HEK293 (cell line): ENCODE measurements at regions not wholly inside any gene's neighbourhood (a gene's known extent, or its start where the extent isn't known, plus 50 kb on each side); places are given as distances from the start of the nearest gene placed in this dataset.

Experiments used
- CTCF ChIA-PET: fragments of 350-600 bp; formaldehyde crosslinking; extraction: SDS; loops from one replicate; lab custom pipeline; 2021; ENCODE audit warnings: antibody characterized with exemption; lab: Yijun Ruan, JAX
- POLR2A ChIA-PET: fragments of 300-600 bp; formaldehyde crosslinking; extraction: SDS; loops from one replicate; lab custom pipeline; 2020; ENCODE audit warnings: antibody characterized with exemption, inconsistent platforms; lab: Yijun Ruan, JAX
- H3K27ac ChIP-seq: fragments of 200-500 bp; sonication (Bioruptor generic); 2 replicates; pipeline ENCODE4 v1.5.1; 2014; ENCODE audit warnings: low read depth, low read length, control low read depth, inconsistent platforms; ENCODE audit errors: extremely low read depth
- H3K36me3 ChIP-seq, 2 experiments: fragments of 200-500 bp in 1 of 2; sonication (Bioruptor generic) in 1 of 2; 1 replicate in 1 of 2; 2 replicates in 1 of 2; pipeline ENCODE4 v1.5.1; 2014 to 2017; ENCODE audit warnings: inconsistent platforms in 2 of 2, low read length in 2 of 2; ENCODE audit not compliant: control insufficient read depth in 2 of 2, insufficient read depth in 1 of 2
- H3K4me1 ChIP-seq: fragments of 200-500 bp; sonication (Bioruptor generic); 2 replicates; pipeline ENCODE4 v1.5.1; 2014; ENCODE audit warnings: mild to moderate bottlenecking, low read length, inconsistent platforms; ENCODE audit not compliant: control insufficient read depth, insufficient read depth
- H3K4me3 ChIP-seq: 2 replicates; pipeline ENCODE4 v1.5.1; 2011; ENCODE audit warnings: low read depth, mild to moderate bottlenecking, control low read depth, low read length, moderate library complexity
- H3K9me3 ChIP-seq: fragments of 200-500 bp; sonication (Bioruptor generic); 2 replicates; pipeline ENCODE4 v1.5.1; 2014; ENCODE audit warnings: low read depth, low read length, inconsistent platforms; ENCODE audit not compliant: control insufficient read depth, insufficient read depth
- BCL11A ChIP-seq: fragments of 450-650 bp; formaldehyde crosslinking; IDR thresholded peaks from 2 replicates; pipeline ENCODE4 v1.5.1; 2016; ENCODE audit warnings: low read depth, missing biosample characterization, missing genetic modification characterization
- BCL11B ChIP-seq: fragments of 450-650 bp; formaldehyde crosslinking; IDR thresholded peaks from 2 replicates; pipeline ENCODE4 v1.5.1; 2016; ENCODE audit warnings: low read depth, missing biosample characterization, missing genetic modification characterization
- EGR2 ChIP-seq: fragments of 450-650 bp; formaldehyde crosslinking; IDR thresholded peaks from 2 replicates; pipeline ENCODE4 v1.5.1; 2016; ENCODE audit warnings: low read depth, missing biosample characterization, missing genetic modification characterization
- HOXD13 ChIP-seq: sonication (generic); formaldehyde crosslinking; IDR thresholded peaks from 2 replicates; pipeline ENCODE4 v1.8.0; 2022; ENCODE audit warnings: missing genetic modification reagents, borderline replicate concordance
- KLF1 ChIP-seq: fragments of 450-650 bp; formaldehyde crosslinking; IDR thresholded peaks from 2 replicates; pipeline ENCODE4 v1.5.1; 2016; ENCODE audit warnings: missing biosample characterization, missing genetic modification characterization
- KLF10 ChIP-seq: fragments of 450-650 bp; IDR thresholded peaks from 2 replicates; pipeline ENCODE4 v1.5.1; 2018; ENCODE audit warnings: missing biosample characterization, mild to moderate bottlenecking, missing genetic modification characterization
- MEIS1 ChIP-seq: sonication (generic); formaldehyde crosslinking; IDR thresholded peaks from 2 replicates; pipeline ENCODE4 v1.8.1; 2022; ENCODE audit warnings: missing genetic modification reagents, mild to moderate bottlenecking, borderline replicate concordance
- ZBTB1 ChIP-seq: fragments of 450-650 bp; formaldehyde crosslinking; IDR thresholded peaks from 2 replicates; pipeline ENCODE4 v1.5.1; 2016; ENCODE audit warnings: missing biosample characterization, missing genetic modification characterization
- ZFP69B ChIP-seq: fragments of 450-650 bp; formaldehyde crosslinking; IDR thresholded peaks from 2 replicates; pipeline ENCODE4 v1.5.1; 2016; ENCODE audit warnings: missing biosample characterization, missing genetic modification characterization
- ZNF138 ChIP-seq: fragments of 450-650 bp; formaldehyde crosslinking; IDR thresholded peaks from 2 replicates; pipeline ENCODE4 v1.5.1; 2016; ENCODE audit warnings: missing biosample characterization, missing genetic modification characterization, borderline replicate concordance
- ZNF19 ChIP-seq: fragments of 450-650 bp; formaldehyde crosslinking; IDR thresholded peaks from 2 replicates; pipeline ENCODE4; 2016; ENCODE audit warnings: missing biosample characterization, missing genetic modification characterization, low read depth
- ZNF24 ChIP-seq: fragments of 450-650 bp; formaldehyde crosslinking; IDR thresholded peaks from 2 replicates; pipeline ENCODE4 v1.5.1; 2016; ENCODE audit warnings: missing biosample characterization, missing genetic modification characterization
- ZNF311 ChIP-seq: fragments of 450-650 bp; formaldehyde crosslinking; IDR thresholded peaks from 2 replicates; pipeline ENCODE4 v1.5.1; 2017; ENCODE audit warnings: missing biosample characterization, missing genetic modification characterization, borderline replicate concordance
- ZNF391 ChIP-seq: fragments of 450-650 bp; formaldehyde crosslinking; IDR thresholded peaks from 2 replicates; pipeline ENCODE4 v1.5.1; 2016; ENCODE audit warnings: low read depth, missing biosample characterization, missing genetic modification characterization, borderline replicate concordance
- ZNF48 ChIP-seq: fragments of 450-650 bp; formaldehyde crosslinking; IDR thresholded peaks from 2 replicates; pipeline ENCODE4 v1.5.1; 2016; ENCODE audit warnings: missing biosample characterization, missing genetic modification characterization
- ZNF561 ChIP-seq: fragments of 450-650 bp; IDR thresholded peaks from 2 replicates; pipeline ENCODE4 v1.5.1; 2018; ENCODE audit warnings: missing biosample characterization, missing genetic modification characterization, borderline replicate concordance
- ZNF610 ChIP-seq: fragments of 450-650 bp; formaldehyde crosslinking; IDR thresholded peaks from 2 replicates; pipeline ENCODE4 v1.5.1; 2016; ENCODE audit warnings: missing biosample characterization, missing genetic modification characterization, borderline replicate concordance
- ZNF670 ChIP-seq: fragments of 450-650 bp; formaldehyde crosslinking; IDR thresholded peaks from 2 replicates; pipeline ENCODE4 v1.5.1; 2016; ENCODE audit warnings: missing biosample characterization, missing genetic modification characterization, low read depth
- ZNF791 ChIP-seq: fragments of 450-650 bp; formaldehyde crosslinking; IDR thresholded peaks from 2 replicates; pipeline ENCODE4 v1.5.1; 2016; ENCODE audit warnings: missing biosample characterization, missing genetic modification characterization
- ZSCAN30 ChIP-seq: fragments of 450-650 bp; IDR thresholded peaks from 2 replicates; pipeline ENCODE4 v1.5.1; 2018; ENCODE audit warnings: missing biosample characterization, mild to moderate bottlenecking, missing genetic modification characterization, moderate library complexity
- TF ChIP-seq, protein P1 (sequence below): fragments of 450-650 bp; formaldehyde crosslinking; IDR thresholded peaks from 2 replicates; pipeline ENCODE4 v1.5.1; 2016; ENCODE audit warnings: missing biosample characterization, missing genetic modification characterization
- TF ChIP-seq, protein P2 (sequence below): fragments of 450-650 bp; formaldehyde crosslinking; IDR thresholded peaks from 2 replicates; pipeline ENCODE4 v1.5.1; 2016; ENCODE audit warnings: missing biosample characterization, missing genetic modification characterization
- TF ChIP-seq, protein P3 (sequence below): fragments of 450-650 bp; formaldehyde crosslinking; IDR thresholded peaks from 2 replicates; pipeline ENCODE4 v1.5.1; 2017; ENCODE audit warnings: missing biosample characterization, missing genetic modification characterization
- TF ChIP-seq, protein P4 (sequence below): fragments of 450-650 bp; formaldehyde crosslinking; IDR thresholded peaks from 2 replicates; pipeline ENCODE4 v1.5.1; 2017; ENCODE audit warnings: missing biosample characterization, missing genetic modification characterization

DNA sequence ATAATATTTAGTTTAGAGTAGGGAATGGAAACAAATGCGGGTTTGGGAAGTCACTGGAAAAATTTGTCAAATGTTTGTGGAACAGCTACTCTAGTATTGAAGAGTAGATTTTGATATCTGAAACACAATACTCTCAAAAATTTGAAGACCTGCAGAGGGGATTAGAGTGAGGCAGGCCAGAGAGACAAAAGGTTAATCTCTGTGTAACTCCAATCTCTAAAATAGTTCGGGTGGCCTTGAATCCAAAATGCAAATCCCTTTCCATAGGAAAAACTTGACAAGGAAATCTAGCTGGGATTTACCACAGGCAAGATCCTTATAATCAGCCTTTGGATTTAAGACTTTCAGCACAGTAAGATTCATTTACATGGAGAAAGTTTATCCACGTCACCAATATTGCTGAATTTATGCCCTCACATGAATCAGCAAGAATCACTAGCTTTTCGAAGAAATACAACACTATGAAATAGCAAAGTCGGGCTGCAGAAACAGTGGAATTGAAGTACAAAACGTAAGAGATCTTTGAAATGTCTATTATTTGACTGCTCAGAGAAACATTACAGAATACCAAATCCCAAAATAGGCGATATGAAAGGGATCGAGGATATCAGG is 423.7 kb upstream of the ZNF804A start (continued):
- TF ChIP-seq ZNF311 (no peak), ZFP69B (no peak), ZNF791 (tag by site-specific recombination) (no peak), ZNF561 (tag by site-specific recombination) (no peak), ZNF19 (no peak), ZSCAN30 (tag by site-specific recombination) (no peak)
- TF ChIP-seq, protein P1, sequence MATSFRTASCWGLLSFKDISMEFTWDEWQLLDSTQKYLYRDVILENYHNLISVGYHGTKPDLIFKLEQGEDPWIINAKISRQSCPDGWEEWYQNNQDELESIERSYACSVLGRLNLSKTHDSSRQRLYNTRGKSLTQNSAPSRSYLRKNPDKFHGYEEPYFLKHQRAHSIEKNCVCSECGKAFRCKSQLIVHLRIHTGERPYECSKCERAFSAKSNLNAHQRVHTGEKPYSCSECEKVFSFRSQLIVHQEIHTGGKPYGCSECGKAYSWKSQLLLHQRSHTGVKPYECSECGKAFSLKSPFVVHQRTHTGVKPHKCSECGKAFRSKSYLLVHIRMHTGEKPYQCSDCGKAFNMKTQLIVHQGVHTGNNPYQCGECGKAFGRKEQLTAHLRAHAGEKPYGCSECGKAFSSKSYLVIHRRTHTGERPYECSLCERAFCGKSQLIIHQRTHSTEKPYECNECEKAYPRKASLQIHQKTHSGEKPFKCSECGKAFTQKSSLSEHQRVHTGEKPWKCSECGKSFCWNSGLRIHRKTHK, result no peak

DNA sequence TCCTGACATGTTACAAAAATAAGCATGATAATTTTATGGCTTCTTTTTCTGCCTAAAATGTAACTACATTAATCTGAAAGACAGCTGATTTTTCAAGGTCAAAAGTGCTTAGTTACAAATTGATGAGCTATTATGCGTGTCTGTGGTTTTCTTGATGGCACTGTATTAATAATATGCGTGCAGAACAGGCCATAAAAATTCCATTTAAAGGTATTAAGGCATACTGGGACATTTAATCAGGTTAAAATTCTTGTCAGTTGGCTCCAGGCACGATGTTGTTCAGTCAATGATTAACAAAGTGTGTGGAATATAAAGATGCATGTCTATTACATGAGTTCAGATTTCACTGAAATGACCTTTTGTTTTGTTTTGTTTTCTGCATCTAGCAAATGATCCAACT is 420.1 kb upstream of the ZNF804A start:
- no peaks in the 10 kb centered on the region for H3K4me1 ChIP-seq
- H3K9me3 ChIP-seq, result no peaks in the 10 kb centered on the region
- POLR2A ChIA-PET, result no interaction called here
- CTCF ChIA-PET, result no interaction called here
- H3K27ac ChIP-seq, result no peak overlapping the region
- H3K36me3 ChIP-seq, result no peaks in the 10 kb centered on the region
- TF ChIP-seq, protein P2, sequence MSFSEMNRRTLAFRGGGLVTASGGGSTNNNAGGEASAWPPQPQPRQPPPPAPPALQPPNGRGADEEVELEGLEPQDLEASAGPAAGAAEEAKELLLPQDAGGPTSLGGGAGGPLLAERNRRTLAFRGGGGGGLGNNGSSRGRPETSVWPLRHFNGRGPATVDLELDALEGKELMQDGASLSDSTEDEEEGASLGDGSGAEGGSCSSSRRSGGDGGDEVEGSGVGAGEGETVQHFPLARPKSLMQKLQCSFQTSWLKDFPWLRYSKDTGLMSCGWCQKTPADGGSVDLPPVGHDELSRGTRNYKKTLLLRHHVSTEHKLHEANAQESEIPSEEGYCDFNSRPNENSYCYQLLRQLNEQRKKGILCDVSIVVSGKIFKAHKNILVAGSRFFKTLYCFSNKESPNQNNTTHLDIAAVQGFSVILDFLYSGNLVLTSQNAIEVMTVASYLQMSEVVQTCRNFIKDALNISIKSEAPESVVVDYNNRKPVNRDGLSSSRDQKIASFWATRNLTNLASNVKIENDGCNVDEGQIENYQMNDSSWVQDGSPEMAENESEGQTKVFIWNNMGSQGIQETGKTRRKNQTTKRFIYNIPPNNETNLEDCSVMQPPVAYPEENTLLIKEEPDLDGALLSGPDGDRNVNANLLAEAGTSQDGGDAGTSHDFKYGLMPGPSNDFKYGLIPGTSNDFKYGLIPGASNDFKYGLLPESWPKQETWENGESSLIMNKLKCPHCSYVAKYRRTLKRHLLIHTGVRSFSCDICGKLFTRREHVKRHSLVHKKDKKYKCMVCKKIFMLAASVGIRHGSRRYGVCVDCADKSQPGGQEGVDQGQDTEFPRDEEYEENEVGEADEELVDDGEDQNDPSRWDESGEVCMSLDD (tag by site-specific recombination), result no peak
- TF ChIP-seq HOXD13 (CRISPR knock-in tag), result 0 out of 2 replicates have a peak, but pooled peaks have one; percentile 69
- no peak overlapping the region for H3K4me3 ChIP-seq

DNA sequence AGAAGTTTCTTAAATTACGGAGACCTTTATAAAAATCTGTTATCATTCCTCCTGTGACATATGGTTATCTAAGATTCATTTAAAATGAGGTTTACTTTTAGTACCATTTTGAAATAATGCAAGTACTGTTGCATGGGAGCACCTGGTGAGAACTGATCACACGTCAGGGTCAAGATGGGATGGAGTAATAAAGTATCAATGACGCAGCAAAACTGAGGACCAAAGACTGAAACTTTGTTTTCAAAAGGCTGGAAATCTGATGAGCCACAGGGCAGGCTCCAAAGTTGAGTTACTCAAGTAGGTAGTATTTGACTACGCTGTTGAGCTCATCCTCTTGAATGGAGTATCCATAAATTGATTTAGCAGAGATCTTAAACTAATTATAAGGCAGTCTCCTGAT is 411.9 kb upstream of the ZNF804A start:
- CTCF ChIA-PET, result interaction anchor here (0.6 kb wide), 1 partner anchor 222 kb away, joined by 3 read pairs; no protein-coding TSS in a partner anchor
- Histone ChIP-seq H3K9me3 (no peaks in the 10 kb centered on the region), H3K27ac (no peak overlapping the region), H3K4me1 (no peaks in the 10 kb centered on the region), H3K4me3 (no peak overlapping the region), H3K36me3 (no peaks in the 10 kb centered on the region)
- TF ChIP-seq ZNF391 (tag by site-specific recombination), result no peak
- no peak for TF ChIP-seq KLF1 (tag by site-specific recombination)
- TF ChIP-seq ZNF670 (tag by site-specific recombination), result no peak
- POLR2A ChIA-PET, result no interaction called here

DNA sequence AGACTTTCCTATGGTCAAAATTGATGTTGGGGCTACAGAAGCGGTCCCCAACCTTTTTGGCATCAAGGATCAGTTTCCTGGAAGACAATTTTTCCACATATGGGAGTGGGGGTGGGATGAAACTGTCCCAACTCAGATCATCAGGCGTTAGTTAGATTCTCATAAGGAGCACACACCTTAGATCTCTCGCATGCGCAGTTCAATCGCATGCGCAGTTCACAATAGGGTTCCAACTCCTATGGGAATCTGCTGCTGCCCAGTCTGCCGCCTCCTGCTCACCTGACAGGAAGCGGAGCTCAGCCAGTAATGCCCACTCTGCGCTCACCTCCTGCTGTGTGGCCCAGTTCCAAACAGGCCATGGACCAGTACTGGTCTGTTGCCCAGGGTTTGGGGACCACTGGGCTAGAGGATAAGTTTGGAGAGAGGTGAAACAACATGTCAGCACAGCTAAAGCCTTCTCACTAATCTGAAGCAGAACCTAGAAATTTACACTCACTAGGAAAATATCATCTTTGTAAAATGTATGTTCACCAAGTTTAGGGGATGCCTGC is 410.8 kb upstream of the ZNF804A start:
- H3K9me3 ChIP-seq, result no peaks in the 10 kb centered on the region
- ChIA-PET CTCF (no interaction called here), POLR2A (no interaction called here)
- TF ChIP-seq, protein P3, sequence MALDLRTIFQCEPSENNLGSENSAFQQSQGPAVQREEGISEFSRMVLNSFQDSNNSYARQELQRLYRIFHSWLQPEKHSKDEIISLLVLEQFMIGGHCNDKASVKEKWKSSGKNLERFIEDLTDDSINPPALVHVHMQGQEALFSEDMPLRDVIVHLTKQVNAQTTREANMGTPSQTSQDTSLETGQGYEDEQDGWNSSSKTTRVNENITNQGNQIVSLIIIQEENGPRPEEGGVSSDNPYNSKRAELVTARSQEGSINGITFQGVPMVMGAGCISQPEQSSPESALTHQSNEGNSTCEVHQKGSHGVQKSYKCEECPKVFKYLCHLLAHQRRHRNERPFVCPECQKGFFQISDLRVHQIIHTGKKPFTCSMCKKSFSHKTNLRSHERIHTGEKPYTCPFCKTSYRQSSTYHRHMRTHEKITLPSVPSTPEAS (tag by site-specific recombination), result no peak
- TF ChIP-seq ZNF24 (tag by site-specific recombination) (no peak), KLF10 (tag by site-specific recombination) (no peak), ZNF48 (no peak), BCL11A (tag by site-specific recombination) (no peak), EGR2 (no peak), BCL11B (tag by site-specific recombination) (no peak), ZBTB1 (tag by site-specific recombination) (no peak), ZNF138 (tag by site-specific recombination) (no peak), ZNF610 (tag by site-specific recombination) (no peak), MEIS1 (no peak)
- TF ChIP-seq, protein P4, sequence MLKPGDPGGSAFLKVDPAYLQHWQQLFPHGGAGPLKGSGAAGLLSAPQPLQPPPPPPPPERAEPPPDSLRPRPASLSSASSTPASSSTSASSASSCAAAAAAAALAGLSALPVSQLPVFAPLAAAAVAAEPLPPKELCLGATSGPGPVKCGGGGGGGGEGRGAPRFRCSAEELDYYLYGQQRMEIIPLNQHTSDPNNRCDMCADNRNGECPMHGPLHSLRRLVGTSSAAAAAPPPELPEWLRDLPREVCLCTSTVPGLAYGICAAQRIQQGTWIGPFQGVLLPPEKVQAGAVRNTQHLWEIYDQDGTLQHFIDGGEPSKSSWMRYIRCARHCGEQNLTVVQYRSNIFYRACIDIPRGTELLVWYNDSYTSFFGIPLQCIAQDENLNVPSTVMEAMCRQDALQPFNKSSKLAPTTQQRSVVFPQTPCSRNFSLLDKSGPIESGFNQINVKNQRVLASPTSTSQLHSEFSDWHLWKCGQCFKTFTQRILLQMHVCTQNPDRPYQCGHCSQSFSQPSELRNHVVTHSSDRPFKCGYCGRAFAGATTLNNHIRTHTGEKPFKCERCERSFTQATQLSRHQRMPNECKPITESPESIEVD (tag by site-specific recombination), result no peak

More for the DNA sequence above, 410.8 kb upstream of the ZNF804A start:
- Histone ChIP-seq H3K4me3 (no peak overlapping the region), H3K4me1 (no peaks in the 10 kb centered on the region), H3K27ac (no peak overlapping the region), H3K36me3 (no peaks in the 10 kb centered on the region)
